ENCODE measurements at regions not wholly inside any gene's neighbourhood (a gene's known extent, or its start where the extent isn't known, plus 50 kb on each side); places are given as distances from the start of the nearest gene placed in this dataset.

DNA sequence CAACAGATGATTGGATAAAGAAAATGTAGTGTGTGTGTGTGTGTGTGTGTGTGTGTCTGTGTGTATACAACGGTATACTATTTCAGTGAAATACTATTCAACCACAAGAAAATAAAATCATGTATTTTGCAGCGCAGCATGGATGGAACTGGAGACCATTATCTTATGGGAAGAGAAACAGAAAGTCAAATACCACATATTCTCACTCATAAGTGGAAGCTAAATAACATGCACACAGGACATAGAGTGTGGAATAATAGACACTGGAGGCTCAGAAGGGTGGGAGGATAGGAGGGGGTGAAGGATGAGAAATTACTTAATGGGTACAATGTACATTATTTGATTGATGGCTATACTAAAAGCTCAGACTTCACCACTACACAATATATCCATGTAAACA lies 609.1 kb upstream of the SLC39A10 start:
- DNase-seq (ENCODE audit: insufficient read length, low spot score, missing footprints): no peak
- Histone ChIP-seq H3K9me3 (ENCODE audit: low read depth, low read length) (no peaks in the 10 kb centered on the region), H3K79me2 (ENCODE audit: insufficient read depth, low read length) (no peaks in the 10 kb centered on the region), H3K4me1 (ENCODE audit: insufficient read depth, low read length) (no peaks in the 10 kb centered on the region), H2AFZ (ENCODE audit: low read length) (no peak overlapping the region), H3K4me3 (ENCODE audit: insufficient read depth, low read length) (no peak overlapping the region), H3K27ac (ENCODE audit: low read depth, low read length) (no peak overlapping the region), H3K4me2 (ENCODE audit: insufficient read depth, low read length) (no peak overlapping the region), H3K36me3 (ENCODE audit: insufficient read depth, low read length) (no peaks in the 10 kb centered on the region), H3K27me3 (ENCODE audit: insufficient read depth, low read length) (no peaks in the 10 kb centered on the region), H4K20me1 (ENCODE audit: insufficient read depth, low read length) (no peaks in the 10 kb centered on the region)
- TF ChIP-seq, protein P1, sequence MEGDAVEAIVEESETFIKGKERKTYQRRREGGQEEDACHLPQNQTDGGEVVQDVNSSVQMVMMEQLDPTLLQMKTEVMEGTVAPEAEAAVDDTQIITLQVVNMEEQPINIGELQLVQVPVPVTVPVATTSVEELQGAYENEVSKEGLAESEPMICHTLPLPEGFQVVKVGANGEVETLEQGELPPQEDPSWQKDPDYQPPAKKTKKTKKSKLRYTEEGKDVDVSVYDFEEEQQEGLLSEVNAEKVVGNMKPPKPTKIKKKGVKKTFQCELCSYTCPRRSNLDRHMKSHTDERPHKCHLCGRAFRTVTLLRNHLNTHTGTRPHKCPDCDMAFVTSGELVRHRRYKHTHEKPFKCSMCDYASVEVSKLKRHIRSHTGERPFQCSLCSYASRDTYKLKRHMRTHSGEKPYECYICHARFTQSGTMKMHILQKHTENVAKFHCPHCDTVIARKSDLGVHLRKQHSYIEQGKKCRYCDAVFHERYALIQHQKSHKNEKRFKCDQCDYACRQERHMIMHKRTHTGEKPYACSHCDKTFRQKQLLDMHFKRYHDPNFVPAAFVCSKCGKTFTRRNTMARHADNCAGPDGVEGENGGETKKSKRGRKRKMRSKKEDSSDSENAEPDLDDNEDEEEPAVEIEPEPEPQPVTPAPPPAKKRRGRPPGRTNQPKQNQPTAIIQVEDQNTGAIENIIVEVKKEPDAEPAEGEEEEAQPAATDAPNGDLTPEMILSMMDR (IDR thresholded peaks at IDR 0.05; ENCODE audit: extremely low read depth, low read depth, low read length): no peak

DNA sequence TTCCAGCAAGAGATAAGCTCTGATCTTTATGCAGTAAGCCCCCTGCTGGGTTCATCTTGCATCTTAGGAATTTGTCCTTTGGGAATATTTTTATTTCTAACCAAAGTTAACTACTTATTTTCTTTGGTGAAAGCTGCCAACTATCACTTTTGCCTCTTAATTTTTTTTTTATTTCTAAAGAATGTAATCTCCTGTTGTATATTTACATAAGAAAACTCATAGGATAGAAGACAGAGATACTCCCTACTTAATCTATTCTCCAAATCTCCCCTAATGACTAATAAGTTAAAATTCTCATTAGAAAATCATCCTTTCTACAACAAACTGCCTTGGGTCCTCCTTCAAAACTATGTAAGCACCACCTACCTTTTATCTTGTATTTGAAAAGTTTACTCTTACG lies 612.2 kb upstream of the SLC39A10 start:
- Histone ChIP-seq H2AFZ (ENCODE audit: low read length) (no peak overlapping the region), H4K20me1 (ENCODE audit: insufficient read depth, low read length) (no peaks in the 10 kb centered on the region), H3K27ac (ENCODE audit: low read depth, low read length) (no peak overlapping the region), H3K4me2 (ENCODE audit: insufficient read depth, low read length) (no peak overlapping the region), H3K36me3 (ENCODE audit: insufficient read depth, low read length) (no peaks in the 10 kb centered on the region), H3K79me2 (ENCODE audit: insufficient read depth, low read length) (no peaks in the 10 kb centered on the region), H3K9me3 (ENCODE audit: low read depth, low read length) (peaks cover 3% of the 10 kb centered on the region), H3K4me1 (ENCODE audit: insufficient read depth, low read length) (no peaks in the 10 kb centered on the region), H3K4me3 (ENCODE audit: insufficient read depth, low read length) (no peak overlapping the region), H3K27me3 (ENCODE audit: insufficient read depth, low read length) (no peaks in the 10 kb centered on the region)
- TF ChIP-seq, protein P1 (IDR thresholded peaks at IDR 0.05; ENCODE audit: extremely low read depth, low read depth, low read length): no peak
- DNase-seq (ENCODE audit: insufficient read length, low spot score, missing footprints): no peak

DNA sequence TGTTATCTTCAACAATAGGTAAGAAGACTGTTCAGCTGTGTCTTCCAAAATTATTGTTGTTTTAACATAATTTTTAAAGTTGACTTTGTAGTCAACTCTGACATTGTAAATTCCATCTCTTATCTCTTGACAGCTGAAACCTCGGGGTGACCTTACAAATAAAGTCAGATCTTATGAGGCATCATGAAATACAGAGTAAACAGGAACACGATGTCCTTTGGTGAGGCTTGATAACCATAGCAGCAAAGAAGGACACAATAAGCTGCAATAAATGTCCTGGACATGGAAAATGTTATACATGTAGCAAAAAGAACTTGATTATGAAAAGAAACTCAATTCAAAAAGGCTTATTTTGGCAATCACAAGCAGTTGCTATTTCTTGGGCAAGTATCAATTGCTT lies 618.9 kb upstream of the SLC39A10 start:
- H3K27ac ChIP-seq (ENCODE audit: low read depth, low read length): no peak overlapping the region
- H3K4me2 ChIP-seq (ENCODE audit: insufficient read depth, low read length): no peak overlapping the region
- TF ChIP-seq, protein P1 (IDR thresholded peaks at IDR 0.05; ENCODE audit: extremely low read depth, low read depth, low read length): no peak
- H3K4me3 ChIP-seq (ENCODE audit: insufficient read depth, low read length): no peak overlapping the region
- no peaks in the 10 kb centered on the region for H3K79me2 ChIP-seq (ENCODE audit: insufficient read depth, low read length)
- H4K20me1 ChIP-seq (ENCODE audit: insufficient read depth, low read length): no peaks in the 10 kb centered on the region
- DNase-seq (ENCODE audit: insufficient read length, low spot score, missing footprints): no peak
- H2AFZ ChIP-seq (ENCODE audit: low read length): no peak overlapping the region
- H3K9me3 ChIP-seq (ENCODE audit: low read depth, low read length): peaks cover 3% of the 10 kb centered on the region
- no peaks in the 10 kb centered on the region for H3K36me3 ChIP-seq (ENCODE audit: insufficient read depth, low read length)
- no peaks in the 10 kb centered on the region for H3K27me3 ChIP-seq (ENCODE audit: insufficient read depth, low read length)
- no peaks in the 10 kb centered on the region for H3K4me1 ChIP-seq (ENCODE audit: insufficient read depth, low read length)

DNA sequence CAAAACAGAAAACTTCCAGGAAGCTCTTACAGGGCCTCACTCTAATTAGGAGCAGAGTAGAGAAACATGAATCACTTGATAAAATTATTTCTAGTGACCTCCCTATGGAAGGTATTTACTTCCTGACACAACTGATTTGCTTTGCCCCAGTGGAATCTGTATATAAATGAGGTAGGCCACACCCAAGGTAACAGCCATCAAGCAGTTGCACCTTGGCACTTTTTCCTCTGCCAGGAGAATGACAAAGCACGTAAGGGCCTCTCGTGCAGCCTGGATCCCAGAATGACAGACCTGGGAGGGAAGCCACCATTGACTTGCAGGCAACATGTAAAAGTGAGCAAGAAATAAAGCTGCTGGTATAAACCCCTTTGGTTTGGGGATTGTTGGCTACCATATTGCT lies 620.0 kb upstream of the SLC39A10 start:
- Histone ChIP-seq H3K27me3 (ENCODE audit: insufficient read depth, low read length) (no peaks in the 10 kb centered on the region), H3K4me3 (ENCODE audit: insufficient read depth, low read length) (no peak overlapping the region), H2AFZ (ENCODE audit: low read length) (no peak overlapping the region), H3K4me2 (ENCODE audit: insufficient read depth, low read length) (no peak overlapping the region), H3K79me2 (ENCODE audit: insufficient read depth, low read length) (no peaks in the 10 kb centered on the region), H3K4me1 (ENCODE audit: insufficient read depth, low read length) (no peaks in the 10 kb centered on the region), H3K9me3 (ENCODE audit: low read depth, low read length) (peaks cover 3% of the 10 kb centered on the region), H3K36me3 (ENCODE audit: insufficient read depth, low read length) (no peaks in the 10 kb centered on the region), H4K20me1 (ENCODE audit: insufficient read depth, low read length) (no peaks in the 10 kb centered on the region), H3K27ac (ENCODE audit: low read depth, low read length) (no peak overlapping the region)
- TF ChIP-seq, protein P1 (IDR thresholded peaks at IDR 0.05; ENCODE audit: extremely low read depth, low read depth, low read length): no peak
- no peak for DNase-seq (ENCODE audit: insufficient read length, low spot score, missing footprints)

Data from osteoblast (primary cell).